GM19395 (cell line): ENCODE measurements at regions not wholly inside any gene's neighbourhood (a gene's known extent, or its start where the extent isn't known, plus 50 kb on each side); places are given as distances from the start of the nearest gene placed in this dataset.

Source experiments
- ATAC-seq: cut with Tn5 transposase; IDR thresholded peaks from one replicate; pipeline ENCODE4 v1.9.1; 2021; ENCODE audit warnings: mild to moderate bottlenecking, moderate library complexity; ENCODE audit not compliant: unreplicated experiment

DNA sequence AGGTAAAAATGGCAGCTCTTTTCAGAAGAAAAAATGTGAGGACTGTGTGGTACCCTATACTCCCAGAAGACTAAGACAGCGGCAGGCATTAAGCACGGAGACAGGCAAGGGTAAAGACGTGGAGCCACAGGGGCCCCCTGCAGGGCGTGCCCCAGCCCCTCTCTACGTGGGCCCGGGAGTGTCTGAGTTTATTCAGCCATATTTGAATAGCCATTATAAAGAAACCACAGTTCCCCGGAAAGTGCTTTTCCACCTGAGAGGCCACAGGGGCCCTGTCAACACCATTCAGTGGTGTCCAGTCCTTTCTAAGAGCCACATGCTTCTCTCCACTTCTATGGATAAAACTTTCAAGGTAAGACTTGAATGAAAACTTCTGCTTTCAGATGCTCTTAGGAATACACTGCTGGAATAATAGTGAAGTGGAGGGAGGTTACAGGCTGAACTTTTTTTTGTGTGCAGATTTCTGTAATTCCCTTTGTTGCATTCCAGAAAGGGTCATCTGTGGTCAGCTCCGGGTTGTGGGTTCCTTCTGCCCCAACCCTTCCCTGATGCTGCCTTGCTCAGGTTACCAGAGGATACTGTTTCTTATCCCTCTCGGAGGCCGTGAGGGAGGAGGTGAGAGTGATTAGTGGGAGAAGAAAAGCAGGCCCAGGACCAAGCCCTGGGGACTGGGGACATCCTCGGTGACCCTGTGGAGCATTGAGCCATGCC, 58.4 kb downstream of the SLC25A47 start:
- ATAC-seq, result no peak

GRCh38 chr14:100382106-100382455, 58.9 kb downstream of the SLC25A47 start:
- no peak for ATAC-seq

GRCh38 chr14:100383727-100384158, 60.6 kb downstream of the SLC25A47 start:
- peak; percentile 70 for ATAC-seq

DNA sequence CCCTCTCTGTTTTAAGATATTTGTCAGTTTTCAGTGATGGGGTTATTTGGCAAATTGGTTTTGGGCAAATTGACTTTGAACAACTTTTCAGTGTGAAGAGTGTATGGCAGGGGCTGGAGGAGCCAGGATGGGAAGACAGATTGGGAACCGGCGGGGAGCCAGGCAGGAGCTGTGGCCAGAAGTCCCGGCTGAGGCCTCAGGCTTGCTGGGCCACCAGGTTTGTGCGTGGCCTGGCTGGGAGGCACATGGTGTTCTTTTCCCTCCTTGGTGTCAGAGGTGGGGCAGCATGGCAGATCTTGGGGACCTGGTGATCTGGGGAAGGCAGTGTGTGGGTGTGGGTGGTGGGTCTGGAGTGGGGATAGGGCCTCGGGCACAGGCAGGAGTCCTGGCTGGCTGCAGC, 61.1 kb downstream of the SLC25A47 start:
- no peak for ATAC-seq

GRCh38 chr14:100384819-100385813, 62.0 kb downstream of the SLC25A47 start:
- ATAC-seq, result no peak

- no peak for ATAC-seq
Measured at GRCh38 chr14:100386121-100386520, 63.0 kb downstream of the SLC25A47 start.

DNA sequence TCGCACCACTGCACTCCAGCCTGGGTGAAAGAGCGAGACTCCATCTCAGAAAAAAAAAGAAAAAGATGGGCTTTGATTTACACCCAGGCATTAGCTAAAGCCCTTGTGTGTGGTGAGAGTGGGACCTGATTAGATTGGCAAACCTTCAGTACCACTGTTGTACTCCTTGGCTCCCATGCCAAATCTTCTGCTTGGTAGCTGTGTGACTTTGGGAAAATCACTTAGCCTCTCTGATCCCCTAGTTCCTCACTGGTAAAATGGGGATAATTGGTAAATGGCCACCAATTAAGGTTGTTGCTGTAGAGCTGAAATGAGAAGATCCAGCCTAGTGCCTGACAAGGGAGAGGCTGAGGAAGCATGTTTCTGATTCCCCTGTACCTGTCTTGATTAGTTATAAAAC, 63.7 kb downstream of the SLC25A47 start:
- no peak for ATAC-seq

- no peak for ATAC-seq
Measured at GRCh38 chr14:100387450-100387849, 64.3 kb downstream of the SLC25A47 start.

- no peak for ATAC-seq
Measured at GRCh38 chr14:100388103-100389054, 65.2 kb downstream of the SLC25A47 start.

- ATAC-seq, result no peak
Measured at GRCh38 chr14:100389497-100390104, 66.5 kb downstream of the SLC25A47 start.

GRCh38 chr14:100391173-100391572, 68.0 kb downstream of the SLC25A47 start:
- no peak for ATAC-seq

DNA sequence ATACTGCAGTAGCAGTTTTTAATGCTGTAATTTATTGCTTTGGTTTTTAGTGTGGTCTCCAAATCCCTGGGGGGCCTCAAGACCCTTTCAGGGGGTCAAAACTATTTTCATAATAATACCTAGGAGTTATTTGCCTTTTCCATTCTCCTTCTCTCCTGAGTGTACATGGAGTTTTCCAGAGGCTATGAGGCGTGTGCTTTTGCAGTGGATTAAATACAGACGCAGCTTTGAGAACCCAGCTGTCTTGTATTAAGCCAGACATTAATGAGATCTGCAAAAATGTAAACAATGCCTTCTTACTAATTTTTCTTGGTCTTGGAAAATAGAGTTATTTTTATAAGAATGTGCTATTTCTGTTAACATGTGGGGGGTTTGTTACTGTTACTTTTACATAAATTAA, 68.6 kb downstream of the SLC25A47 start:
- no peak for ATAC-seq

DNA sequence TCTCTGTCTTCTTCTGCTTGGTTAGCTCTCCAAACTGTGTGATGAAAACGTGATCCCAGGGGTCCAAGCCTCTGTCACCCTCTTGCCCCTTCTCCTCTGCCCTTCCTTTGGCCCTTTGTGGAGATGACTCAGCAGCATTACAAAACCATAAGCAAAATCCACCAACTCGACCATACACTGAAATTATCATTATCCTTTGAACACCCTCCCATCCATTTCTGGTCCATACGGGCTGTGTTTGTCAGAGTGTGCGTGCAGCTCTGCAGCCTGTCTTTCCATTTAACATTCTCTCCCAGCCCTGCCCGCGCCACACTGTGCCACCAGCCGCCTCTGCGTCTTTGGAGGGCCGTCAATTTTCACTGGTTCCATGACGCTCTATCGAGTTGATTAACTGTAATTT, 69.2 kb downstream of the SLC25A47 start:
- ATAC-seq, result no peak

- ATAC-seq, result no peak
Measured at GRCh38 chr14:100393362-100393761, 70.2 kb downstream of the SLC25A47 start.

DNA sequence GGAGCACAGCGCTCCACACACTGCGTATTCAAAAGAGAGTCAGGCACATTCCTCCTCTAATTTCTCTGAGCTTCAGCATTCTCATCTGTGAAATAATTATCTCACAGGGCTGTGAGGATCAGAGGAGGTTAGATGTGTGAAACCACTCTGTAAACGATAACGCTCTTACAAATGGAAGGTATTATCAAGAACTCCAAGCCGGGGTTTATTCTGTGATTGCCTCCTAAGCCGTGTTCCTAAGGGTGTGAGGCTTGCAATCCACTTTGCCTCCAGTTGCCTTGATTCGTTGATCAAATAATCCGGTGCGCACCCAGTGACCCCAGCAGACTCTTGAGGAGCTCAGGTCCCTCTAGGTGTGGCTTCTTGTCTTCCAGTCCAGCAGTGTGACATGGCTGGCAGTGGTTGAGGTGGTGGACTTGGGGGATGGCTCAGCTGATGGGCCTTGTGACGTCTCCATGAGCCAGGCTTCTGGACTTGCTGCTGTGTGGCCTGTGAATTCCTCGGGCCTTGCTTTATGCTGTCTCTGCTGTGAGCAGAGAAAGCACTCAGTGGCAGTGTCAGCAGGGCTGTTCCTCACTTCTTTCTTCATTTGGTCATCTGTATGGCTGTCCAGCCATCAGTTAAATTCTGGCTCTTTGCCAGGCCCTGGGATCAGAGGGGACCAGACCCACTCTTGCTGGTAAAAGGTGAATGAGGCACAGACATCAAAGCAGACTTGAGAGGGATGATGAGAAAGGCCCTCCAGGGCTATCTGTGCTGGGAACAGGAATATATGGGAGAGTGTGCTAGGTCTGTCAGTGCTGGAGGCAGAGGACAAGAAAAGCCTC, 71.0 kb downstream of the SLC25A47 start:
- ATAC-seq, result no peak

GRCh38 chr14:100394886-100395672, 71.9 kb downstream of the SLC25A47 start:
- no peak for ATAC-seq

- no peak for ATAC-seq
Measured at GRCh38 chr14:100396266-100396795, 73.2 kb downstream of the SLC25A47 start.

GRCh38 chr14:100397005-100397404, 73.9 kb downstream of the SLC25A47 start:
- no peak for ATAC-seq

GRCh38 chr14:100398044-100398443, 74.9 kb downstream of the SLC25A47 start:
- ATAC-seq, result no peak
